ENCODE measurements at regions not wholly inside any gene's neighbourhood (a gene's known extent, or its start where the extent isn't known, plus 50 kb on each side); places are given as distances from the start of the nearest gene placed in this dataset.

DNA sequence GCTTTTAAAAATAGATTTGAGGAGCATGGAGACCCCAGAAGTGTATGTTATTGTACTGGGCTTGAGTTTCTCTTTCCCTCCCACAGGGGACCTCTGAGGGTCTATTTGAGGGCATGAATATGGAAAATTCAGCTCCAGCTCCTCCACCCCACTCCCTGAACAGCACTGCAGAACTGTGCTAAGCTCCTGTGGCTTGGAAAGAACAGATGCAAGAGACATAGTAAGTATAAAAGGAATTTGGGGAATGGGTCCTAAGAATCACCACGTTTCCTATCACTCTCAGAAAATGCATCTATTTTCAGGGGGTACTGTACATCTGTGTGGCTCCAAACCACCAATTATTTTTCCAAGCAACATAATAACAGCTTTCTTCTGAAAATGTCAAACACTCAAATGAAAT lies 416.1 kb downstream of the ZNF521 start (continued):
- TF ChIP-seq, protein P1, sequence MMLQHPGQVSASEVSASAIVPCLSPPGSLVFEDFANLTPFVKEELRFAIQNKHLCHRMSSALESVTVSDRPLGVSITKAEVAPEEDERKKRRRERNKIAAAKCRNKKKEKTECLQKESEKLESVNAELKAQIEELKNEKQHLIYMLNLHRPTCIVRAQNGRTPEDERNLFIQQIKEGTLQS (CRISPR knock-in tag; conservative IDR thresholded peaks at IDR 0.05): no peak
- no peak for TF ChIP-seq NFE2L1 (CRISPR knock-in tag; IDR thresholded peaks at IDR 0.05)

DNA sequence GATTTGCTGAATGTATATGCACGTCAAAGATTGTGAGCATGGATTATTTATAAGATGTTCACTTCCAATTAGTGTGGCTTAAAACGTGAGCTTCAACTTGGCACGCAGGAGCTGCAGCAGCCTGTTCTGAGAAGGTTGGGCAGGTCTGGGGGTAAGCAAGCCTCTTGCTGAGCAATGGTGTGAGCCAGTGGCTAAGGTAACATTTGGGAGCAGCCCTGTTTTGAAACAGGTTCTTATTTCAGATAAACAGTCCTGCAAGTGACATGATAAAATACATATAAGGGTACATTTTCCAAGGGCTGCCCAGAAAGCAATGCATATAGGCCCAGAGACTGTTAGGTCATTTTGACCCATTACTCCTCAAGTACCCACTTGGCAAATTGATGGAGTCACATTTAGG lies 415.3 kb downstream of the ZNF521 start:
- TF ChIP-seq NR1H2 (CRISPR knock-in tag; IDR thresholded peaks at IDR 0.05) (no peak), FOXJ3 (CRISPR knock-in tag; IDR thresholded peaks at IDR 0.05; ENCODE audit: borderline replicate concordance) (no peak), GTF2I (CRISPR knock-in tag; conservative IDR thresholded peaks at IDR 0.05) (no peak), CREB1 (CRISPR knock-in tag; IDR thresholded peaks at IDR 0.05) (no peak), ZNF423 (CRISPR knock-in tag; IDR thresholded peaks at IDR 0.05) (no peak), TEAD1 (CRISPR knock-in tag; IDR thresholded peaks at IDR 0.05) (no peak)
- H3K27me3 Mint-ChIP-seq (ENCODE audit: low read depth): no peaks in the 10 kb centered on the region
- ChIA-PET POLR2A (no interaction called here), CTCF (no interaction called here)
- ATAC-seq: no peak
- no peaks in the 10 kb centered on the region for H3K9me3 Mint-ChIP-seq
- H3K27ac Mint-ChIP-seq: no peak overlapping the region
- peaks cover 10% of the 10 kb centered on the region for H3K4me1 Mint-ChIP-seq
- no peak overlapping the region for H3K4me3 Mint-ChIP-seq
- no peak for DNase-seq (ENCODE audit: low spot score)
- no peaks in the 10 kb centered on the region for H3K36me3 Mint-ChIP-seq

DNA sequence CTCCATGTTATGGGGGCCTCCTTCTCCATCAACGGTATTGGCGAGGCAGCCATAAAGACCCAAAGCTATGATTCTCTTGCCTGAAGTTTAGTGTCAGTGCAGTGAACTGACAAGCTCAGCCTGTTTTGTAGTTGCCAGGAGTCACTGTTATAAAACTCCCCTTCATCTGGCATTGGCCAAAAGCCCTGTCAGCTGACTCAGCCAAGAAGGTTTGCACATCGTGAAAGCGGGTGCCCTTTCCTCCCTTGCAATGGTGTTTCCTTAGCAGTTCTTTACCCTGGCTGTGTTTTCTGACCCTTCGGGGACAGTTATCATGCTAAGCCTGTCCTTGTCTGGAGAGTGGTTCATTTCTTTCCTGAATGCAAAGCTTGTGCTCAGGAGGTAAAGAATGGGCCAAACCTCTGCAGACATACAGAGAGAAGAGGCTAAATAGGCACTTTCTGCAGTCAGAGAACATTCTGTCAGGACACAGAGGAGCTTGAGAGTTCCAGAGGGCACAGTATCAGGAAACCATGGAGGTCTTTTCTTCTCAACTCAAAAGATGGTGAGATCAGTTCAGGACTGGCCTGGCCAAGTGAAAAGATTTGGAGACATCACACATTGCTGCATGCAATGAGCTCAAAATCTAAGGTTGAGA lies 414.2 kb downstream of the ZNF521 start:
- Mint-ChIP-seq H3K27me3 (ENCODE audit: low read depth) (no peaks in the 10 kb centered on the region), H3K4me3 (no peak overlapping the region), H3K9me3 (no peaks in the 10 kb centered on the region), H3K27ac (no peak overlapping the region), H3K4me1 (0 out of 2 replicates have a peak, but pooled peaks cover 7% of the 10 kb centered on the region), H3K36me3 (no peaks in the 10 kb centered on the region)
- ATAC-seq (no peak), DNase-seq (ENCODE audit: low spot score) (no peak)
- ChIA-PET POLR2A (no interaction called here), CTCF (no interaction called here)
- TF ChIP-seq, protein P2, sequence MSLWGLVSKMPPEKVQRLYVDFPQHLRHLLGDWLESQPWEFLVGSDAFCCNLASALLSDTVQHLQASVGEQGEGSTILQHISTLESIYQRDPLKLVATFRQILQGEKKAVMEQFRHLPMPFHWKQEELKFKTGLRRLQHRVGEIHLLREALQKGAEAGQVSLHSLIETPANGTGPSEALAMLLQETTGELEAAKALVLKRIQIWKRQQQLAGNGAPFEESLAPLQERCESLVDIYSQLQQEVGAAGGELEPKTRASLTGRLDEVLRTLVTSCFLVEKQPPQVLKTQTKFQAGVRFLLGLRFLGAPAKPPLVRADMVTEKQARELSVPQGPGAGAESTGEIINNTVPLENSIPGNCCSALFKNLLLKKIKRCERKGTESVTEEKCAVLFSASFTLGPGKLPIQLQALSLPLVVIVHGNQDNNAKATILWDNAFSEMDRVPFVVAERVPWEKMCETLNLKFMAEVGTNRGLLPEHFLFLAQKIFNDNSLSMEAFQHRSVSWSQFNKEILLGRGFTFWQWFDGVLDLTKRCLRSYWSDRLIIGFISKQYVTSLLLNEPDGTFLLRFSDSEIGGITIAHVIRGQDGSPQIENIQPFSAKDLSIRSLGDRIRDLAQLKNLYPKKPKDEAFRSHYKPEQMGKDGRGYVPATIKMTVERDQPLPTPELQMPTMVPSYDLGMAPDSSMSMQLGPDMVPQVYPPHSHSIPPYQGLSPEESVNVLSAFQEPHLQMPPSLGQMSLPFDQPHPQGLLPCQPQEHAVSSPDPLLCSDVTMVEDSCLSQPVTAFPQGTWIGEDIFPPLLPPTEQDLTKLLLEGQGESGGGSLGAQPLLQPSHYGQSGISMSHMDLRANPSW (CRISPR knock-in tag; conservative IDR thresholded peaks at IDR 0.05; ENCODE audit: low read depth): no peak
- TF ChIP-seq, protein P3, sequence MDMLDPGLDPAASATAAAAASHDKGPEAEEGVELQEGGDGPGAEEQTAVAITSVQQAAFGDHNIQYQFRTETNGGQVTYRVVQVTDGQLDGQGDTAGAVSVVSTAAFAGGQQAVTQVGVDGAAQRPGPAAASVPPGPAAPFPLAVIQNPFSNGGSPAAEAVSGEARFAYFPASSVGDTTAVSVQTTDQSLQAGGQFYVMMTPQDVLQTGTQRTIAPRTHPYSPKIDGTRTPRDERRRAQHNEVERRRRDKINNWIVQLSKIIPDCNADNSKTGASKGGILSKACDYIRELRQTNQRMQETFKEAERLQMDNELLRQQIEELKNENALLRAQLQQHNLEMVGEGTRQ (CRISPR knock-in tag; IDR thresholded peaks at IDR 0.05): no peak
- TF ChIP-seq, protein P4, sequence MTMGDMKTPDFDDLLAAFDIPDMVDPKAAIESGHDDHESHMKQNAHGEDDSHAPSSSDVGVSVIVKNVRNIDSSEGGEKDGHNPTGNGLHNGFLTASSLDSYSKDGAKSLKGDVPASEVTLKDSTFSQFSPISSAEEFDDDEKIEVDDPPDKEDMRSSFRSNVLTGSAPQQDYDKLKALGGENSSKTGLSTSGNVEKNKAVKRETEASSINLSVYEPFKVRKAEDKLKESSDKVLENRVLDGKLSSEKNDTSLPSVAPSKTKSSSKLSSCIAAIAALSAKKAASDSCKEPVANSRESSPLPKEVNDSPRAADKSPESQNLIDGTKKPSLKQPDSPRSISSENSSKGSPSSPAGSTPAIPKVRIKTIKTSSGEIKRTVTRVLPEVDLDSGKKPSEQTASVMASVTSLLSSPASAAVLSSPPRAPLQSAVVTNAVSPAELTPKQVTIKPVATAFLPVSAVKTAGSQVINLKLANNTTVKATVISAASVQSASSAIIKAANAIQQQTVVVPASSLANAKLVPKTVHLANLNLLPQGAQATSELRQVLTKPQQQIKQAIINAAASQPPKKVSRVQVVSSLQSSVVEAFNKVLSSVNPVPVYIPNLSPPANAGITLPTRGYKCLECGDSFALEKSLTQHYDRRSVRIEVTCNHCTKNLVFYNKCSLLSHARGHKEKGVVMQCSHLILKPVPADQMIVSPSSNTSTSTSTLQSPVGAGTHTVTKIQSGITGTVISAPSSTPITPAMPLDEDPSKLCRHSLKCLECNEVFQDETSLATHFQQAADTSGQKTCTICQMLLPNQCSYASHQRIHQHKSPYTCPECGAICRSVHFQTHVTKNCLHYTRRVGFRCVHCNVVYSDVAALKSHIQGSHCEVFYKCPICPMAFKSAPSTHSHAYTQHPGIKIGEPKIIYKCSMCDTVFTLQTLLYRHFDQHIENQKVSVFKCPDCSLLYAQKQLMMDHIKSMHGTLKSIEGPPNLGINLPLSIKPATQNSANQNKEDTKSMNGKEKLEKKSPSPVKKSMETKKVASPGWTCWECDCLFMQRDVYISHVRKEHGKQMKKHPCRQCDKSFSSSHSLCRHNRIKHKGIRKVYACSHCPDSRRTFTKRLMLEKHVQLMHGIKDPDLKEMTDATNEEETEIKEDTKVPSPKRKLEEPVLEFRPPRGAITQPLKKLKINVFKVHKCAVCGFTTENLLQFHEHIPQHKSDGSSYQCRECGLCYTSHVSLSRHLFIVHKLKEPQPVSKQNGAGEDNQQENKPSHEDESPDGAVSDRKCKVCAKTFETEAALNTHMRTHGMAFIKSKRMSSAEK (CRISPR knock-in tag; IDR thresholded peaks at IDR 0.05; ENCODE audit: borderline replicate concordance): no peak
- no peak for TF ChIP-seq TEAD4 (CRISPR knock-in tag; IDR thresholded peaks at IDR 0.05)
- TF ChIP-seq ATF1 (CRISPR knock-in tag; IDR thresholded peaks at IDR 0.05): no peak

DNA sequence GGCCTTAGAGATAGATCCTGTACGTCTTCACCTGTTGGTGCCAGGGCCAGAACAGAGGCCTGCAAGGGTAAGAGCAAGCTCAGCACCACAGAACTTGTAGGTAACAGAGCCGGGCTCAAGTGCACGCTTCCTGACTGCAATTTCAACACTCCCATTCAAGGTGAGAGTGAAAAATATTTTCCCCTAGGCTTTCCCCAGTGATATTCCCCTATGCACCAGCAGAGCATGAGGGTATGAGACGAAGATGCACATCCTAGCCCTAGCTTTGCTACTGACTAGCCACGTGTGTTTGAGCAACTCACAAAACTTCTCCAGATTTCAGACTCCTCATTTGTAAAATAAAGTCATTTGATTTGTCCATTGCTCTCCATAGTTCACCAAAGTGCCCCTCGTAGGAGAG lies 411.6 kb downstream of the ZNF521 start:
- Mint-ChIP-seq H3K4me1 (0 out of 2 replicates have a peak, but pooled peaks cover 7% of the 10 kb centered on the region), H3K36me3 (no peaks in the 10 kb centered on the region), H3K4me3 (no peak overlapping the region), H3K9me3 (no peaks in the 10 kb centered on the region), H3K27me3 (ENCODE audit: low read depth) (no peaks in the 10 kb centered on the region), H3K27ac (no peak overlapping the region)
- ChIA-PET CTCF (no interaction called here), POLR2A (no interaction called here)
- ATAC-seq: no peak
- DNase-seq (ENCODE audit: low spot score): no peak
- TF ChIP-seq PRRX2 (CRISPR knock-in tag; IDR thresholded peaks at IDR 0.05) (no peak), SMAD3 (CRISPR knock-in tag; IDR thresholded peaks at IDR 0.05; ENCODE audit: borderline replicate concordance) (no peak), ESRRA (CRISPR knock-in tag; IDR thresholded peaks at IDR 0.05; ENCODE audit: borderline replicate concordance) (no peak), TEAD1 (CRISPR knock-in tag; IDR thresholded peaks at IDR 0.05) (no peak)
- TF ChIP-seq, protein P5, sequence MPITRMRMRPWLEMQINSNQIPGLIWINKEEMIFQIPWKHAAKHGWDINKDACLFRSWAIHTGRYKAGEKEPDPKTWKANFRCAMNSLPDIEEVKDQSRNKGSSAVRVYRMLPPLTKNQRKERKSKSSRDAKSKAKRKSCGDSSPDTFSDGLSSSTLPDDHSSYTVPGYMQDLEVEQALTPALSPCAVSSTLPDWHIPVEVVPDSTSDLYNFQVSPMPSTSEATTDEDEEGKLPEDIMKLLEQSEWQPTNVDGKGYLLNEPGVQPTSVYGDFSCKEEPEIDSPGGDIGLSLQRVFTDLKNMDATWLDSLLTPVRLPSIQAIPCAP (CRISPR knock-in tag; IDR thresholded peaks at IDR 0.05): no peak
- TF ChIP-seq, protein P6, sequence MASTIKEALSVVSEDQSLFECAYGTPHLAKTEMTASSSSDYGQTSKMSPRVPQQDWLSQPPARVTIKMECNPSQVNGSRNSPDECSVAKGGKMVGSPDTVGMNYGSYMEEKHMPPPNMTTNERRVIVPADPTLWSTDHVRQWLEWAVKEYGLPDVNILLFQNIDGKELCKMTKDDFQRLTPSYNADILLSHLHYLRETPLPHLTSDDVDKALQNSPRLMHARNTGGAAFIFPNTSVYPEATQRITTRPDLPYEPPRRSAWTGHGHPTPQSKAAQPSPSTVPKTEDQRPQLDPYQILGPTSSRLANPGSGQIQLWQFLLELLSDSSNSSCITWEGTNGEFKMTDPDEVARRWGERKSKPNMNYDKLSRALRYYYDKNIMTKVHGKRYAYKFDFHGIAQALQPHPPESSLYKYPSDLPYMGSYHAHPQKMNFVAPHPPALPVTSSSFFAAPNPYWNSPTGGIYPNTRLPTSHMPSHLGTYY (CRISPR knock-in tag; IDR thresholded peaks at IDR 0.05): no peak
- TF ChIP-seq, protein P7, sequence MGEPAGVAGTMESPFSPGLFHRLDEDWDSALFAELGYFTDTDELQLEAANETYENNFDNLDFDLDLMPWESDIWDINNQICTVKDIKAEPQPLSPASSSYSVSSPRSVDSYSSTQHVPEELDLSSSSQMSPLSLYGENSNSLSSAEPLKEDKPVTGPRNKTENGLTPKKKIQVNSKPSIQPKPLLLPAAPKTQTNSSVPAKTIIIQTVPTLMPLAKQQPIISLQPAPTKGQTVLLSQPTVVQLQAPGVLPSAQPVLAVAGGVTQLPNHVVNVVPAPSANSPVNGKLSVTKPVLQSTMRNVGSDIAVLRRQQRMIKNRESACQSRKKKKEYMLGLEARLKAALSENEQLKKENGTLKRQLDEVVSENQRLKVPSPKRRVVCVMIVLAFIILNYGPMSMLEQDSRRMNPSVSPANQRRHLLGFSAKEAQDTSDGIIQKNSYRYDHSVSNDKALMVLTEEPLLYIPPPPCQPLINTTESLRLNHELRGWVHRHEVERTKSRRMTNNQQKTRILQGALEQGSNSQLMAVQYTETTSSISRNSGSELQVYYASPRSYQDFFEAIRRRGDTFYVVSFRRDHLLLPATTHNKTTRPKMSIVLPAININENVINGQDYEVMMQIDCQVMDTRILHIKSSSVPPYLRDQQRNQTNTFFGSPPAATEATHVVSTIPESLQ (CRISPR knock-in tag; IDR thresholded peaks at IDR 0.05): no peak

Data from WTC11 (cell line).